ENCODE measurements at regions not wholly inside any gene's neighbourhood (a gene's known extent, or its start where the extent isn't known, plus 50 kb on each side); places are given as distances from the start of the nearest gene placed in this dataset.
"Not testable (repeated sequence)": the region's sequence is repeated elsewhere in the genome, so short reads cannot be mapped to it uniquely, and the experiment has no call there.

DNA sequence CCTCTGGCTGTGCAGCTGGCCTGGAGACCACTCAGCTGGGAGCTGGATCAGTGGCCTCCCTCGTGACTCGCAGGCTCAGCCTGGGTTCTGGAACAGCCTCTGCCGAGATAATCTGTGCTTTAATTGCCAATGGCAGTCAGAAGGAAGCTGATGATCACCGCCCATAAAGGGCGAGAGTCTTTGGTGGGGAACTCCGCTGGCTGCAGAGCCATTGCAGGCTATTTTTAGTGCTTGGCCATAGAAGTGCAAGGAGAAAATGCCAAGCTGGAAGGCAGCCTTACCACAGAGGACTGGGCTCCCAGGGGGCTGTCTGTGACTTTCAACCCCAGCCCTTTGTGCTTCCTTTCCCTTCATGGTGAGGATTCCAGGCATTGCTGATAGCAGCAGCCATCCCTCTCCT is 62.2 kb upstream of the TENM4 start:
- no peak for DNase-seq

DNA sequence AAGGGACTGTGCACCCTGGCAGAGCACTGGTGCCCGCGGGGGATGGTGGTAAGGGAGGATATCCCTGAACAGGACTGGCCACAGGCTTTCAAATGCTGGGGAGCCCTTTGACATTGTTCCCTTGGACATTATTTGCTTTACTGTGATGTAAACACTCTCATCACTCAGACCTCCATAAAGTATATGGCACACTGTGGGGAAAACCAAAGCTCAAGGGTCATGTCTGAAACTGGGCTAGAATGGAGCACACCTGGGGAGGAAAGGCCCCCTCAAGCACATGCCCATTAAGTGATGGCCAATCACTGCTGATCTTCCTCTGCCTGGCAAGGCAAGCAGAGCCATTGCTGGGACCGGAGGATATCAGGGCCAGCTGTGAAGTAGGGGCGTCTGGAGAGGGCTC is 60.9 kb upstream of the TENM4 start:
- no peak for DNase-seq

GRCh38 chr11:79499929-79500328 is 59.1 kb upstream of the TENM4 start:
- not testable (repeated sequence) for DNase-seq

GRCh38 chr11:79498667-79499066 is 57.8 kb upstream of the TENM4 start:
- DNase-seq, result no peak

GRCh38 chr11:79493555-79494171 is 52.8 kb upstream of the TENM4 start:
- DNase-seq, result no peak

DNA sequence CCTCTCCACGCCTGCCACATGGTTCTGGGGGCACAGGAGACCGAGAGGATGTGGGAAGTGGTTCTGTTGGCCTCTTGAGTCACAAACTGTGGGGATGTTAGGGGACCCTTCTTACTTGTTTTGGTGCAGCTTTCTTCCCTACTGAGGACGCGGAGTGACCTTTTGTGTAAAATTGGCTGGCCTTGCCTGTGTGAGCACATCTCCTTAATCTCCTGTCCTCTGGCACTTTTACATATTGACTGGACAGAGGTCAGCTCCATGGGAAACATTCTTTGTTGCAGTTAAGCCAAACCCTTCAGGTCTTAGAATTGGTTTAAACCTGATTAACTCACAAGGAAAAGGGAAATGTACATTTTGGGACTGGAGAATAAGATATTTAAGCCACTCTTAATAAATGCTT is 51.2 kb upstream of the TENM4 start:
- no peak for DNase-seq
